Mesendoderm (in vitro differentiated cells): ENCODE measurements at regions not wholly inside any gene's neighbourhood (a gene's known extent, or its start where the extent isn't known, plus 50 kb on each side); places are given as distances from the start of the nearest gene placed in this dataset.

Experiments used
- DNase-seq: peaks from one replicate; pipeline ENCODE4 v3.0.0; 2013
- H2AK5ac ChIP-seq: 2 replicates; pipeline ENCODE4 v1.6.1; 2013; ENCODE audit warnings: low read length, inconsistent platforms
- H2BK120ac ChIP-seq: 2 replicates; pipeline ENCODE4 v1.6.1; 2013; ENCODE audit warnings: low read depth, mild to moderate bottlenecking, low read length, moderate library complexity, mixed read lengths
- H2BK15ac ChIP-seq: replicated peaks from 2 replicates; pipeline ENCODE4 v1.6.1; 2013; ENCODE audit warnings: low read depth, mild to moderate bottlenecking, moderate library complexity
- H2BK5ac ChIP-seq: 2 replicates; pipeline ENCODE4 v1.6.1; 2013; ENCODE audit warnings: low read length, inconsistent platforms
- H3K18ac ChIP-seq: 2 replicates; pipeline ENCODE4 v1.6.1; 2013; ENCODE audit warnings: mild to moderate bottlenecking, low read length, mixed read lengths
- H3K23ac ChIP-seq: one replicate; pipeline ENCODE4 v1.6.1; 2013; ENCODE audit warnings: low read length
- H3K27ac ChIP-seq: 2 replicates; pipeline ENCODE4 v1.5.1; 2013; ENCODE audit warnings: low read depth, mild to moderate bottlenecking, inconsistent platforms, low read length, moderate library complexity
- H3K27me3 ChIP-seq: 2 replicates; pipeline ENCODE4 v1.6.1; 2013; ENCODE audit warnings: low read length, control low read depth, mild to moderate bottlenecking, inconsistent platforms; ENCODE audit not compliant: insufficient read depth, poor library complexity
- H3K36me3 ChIP-seq: 2 replicates; pipeline ENCODE4 v1.6.1; 2013; ENCODE audit warnings: low read length, inconsistent platforms; ENCODE audit not compliant: control insufficient read depth, insufficient read depth
- H3K4ac ChIP-seq: one replicate; pipeline ENCODE4 v1.6.1; 2013; ENCODE audit warnings: low read depth, mild to moderate bottlenecking, low read length, moderate library complexity
- H3K4me1 ChIP-seq: 2 replicates; pipeline ENCODE4 v1.6.1; 2013; ENCODE audit warnings: low read depth, low read length, inconsistent platforms; ENCODE audit not compliant: control insufficient read depth
- H3K4me2 ChIP-seq: 2 replicates; pipeline ENCODE4 v1.6.1; 2013; ENCODE audit warnings: low read length
- H3K4me3 ChIP-seq: 2 replicates; pipeline ENCODE4 v1.5.1; 2013; ENCODE audit warnings: mild to moderate bottlenecking, low read length
- H3K56ac ChIP-seq: one replicate; pipeline ENCODE4 v1.6.1; 2013; ENCODE audit warnings: low read length
- H3K79me1 ChIP-seq: 2 replicates; pipeline ENCODE4 v1.6.1; 2013; ENCODE audit warnings: low read length, inconsistent platforms
- H3K79me2 ChIP-seq: 2 replicates; pipeline ENCODE4 v1.6.1; 2013; ENCODE audit warnings: mild to moderate bottlenecking, low read length; ENCODE audit not compliant: control insufficient read depth, insufficient read depth
- H3K9ac ChIP-seq: 2 replicates; pipeline ENCODE4 v1.6.1; 2013; ENCODE audit warnings: low read length, inconsistent platforms
- H4K5ac ChIP-seq: one replicate; pipeline ENCODE4 v1.6.1; 2013; ENCODE audit warnings: low read length
- H4K8ac ChIP-seq: one replicate; pipeline ENCODE4 v1.6.1; 2013; ENCODE audit warnings: low read depth, mild to moderate bottlenecking, control low read depth, low read length, moderate library complexity
- WGBS: extraction: QIAGEN DNeasy Blood & Tissue Kit; methylation state at CpG from one replicate; pipeline ENCODE4 v1.1.7; 2013; ENCODE audit warnings: low lambda C conversion rate, missing lambda C conversion rate; ENCODE audit not compliant: insufficient coverage; ENCODE audit errors: extremely low coverage; 5-methylcytosine and 5-hydroxymethylcytosine counted together

DNA sequence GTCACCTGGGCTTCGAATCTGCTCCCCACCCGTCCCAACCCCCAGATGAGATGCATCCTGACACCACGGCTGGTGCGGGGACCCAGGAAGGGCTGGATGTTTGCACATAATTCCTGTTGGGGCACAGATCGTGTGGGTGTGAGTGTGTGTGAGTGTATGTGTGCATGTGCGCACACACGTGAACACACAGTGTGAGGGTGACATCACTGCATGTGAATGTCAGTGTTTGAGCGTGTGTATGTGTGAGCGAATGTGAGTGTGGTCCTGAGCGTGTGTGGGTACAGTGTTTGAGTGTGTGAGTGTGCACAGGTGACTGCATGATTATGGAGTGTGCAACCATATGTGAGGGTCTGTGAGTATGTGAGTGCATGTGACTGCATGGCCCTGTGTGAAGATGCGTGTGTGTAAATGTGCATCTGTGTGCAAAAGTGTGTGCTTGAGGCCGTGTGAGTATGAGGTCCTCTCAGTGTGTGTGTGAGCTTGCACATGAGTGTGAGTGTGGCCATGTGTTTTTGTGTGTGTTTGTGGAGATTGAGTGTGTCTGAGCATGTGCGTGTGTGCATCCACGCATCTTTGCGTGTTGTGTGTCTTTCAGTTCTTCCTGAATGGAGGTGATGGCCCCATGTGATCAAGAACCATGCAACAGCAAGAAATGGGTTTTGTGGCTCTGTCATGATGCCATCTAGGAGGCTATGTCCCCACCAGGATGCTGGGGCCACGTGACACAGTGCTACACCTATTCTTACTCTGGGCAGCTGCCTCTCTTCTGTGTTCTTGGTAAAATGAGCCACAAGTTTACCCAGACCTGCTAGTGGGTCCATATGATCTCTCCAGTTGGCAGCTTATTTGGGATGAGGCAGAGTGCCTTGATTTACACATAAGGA is 70.5 kb upstream of the GCSH start:
- no peak overlapping the region for H4K5ac ChIP-seq
- H2BK5ac ChIP-seq, result no peak overlapping the region
- H2AK5ac ChIP-seq, result no peak overlapping the region
- WGBS, result no CpG with 5 or more reads among the region's 16 CpGs
- no peak overlapping the region for H3K56ac ChIP-seq
- H3K27ac ChIP-seq, result no peak overlapping the region
- no peaks in the 10 kb centered on the region for H3K27me3 ChIP-seq
- DNase-seq, result no peak
- no peak overlapping the region for H3K18ac ChIP-seq
- no peak overlapping the region for H3K4ac ChIP-seq
- no peaks in the 10 kb centered on the region for H3K4me1 ChIP-seq
- H3K4me2 ChIP-seq, result no peak overlapping the region
- no peaks in the 10 kb centered on the region for H3K79me2 ChIP-seq
- H2BK120ac ChIP-seq, result no peak overlapping the region
- no peak overlapping the region for H3K9ac ChIP-seq
- H4K8ac ChIP-seq, result no peak overlapping the region
- H3K4me3 ChIP-seq, result no peak overlapping the region
- no peaks in the 10 kb centered on the region for H3K79me1 ChIP-seq
- no peaks in the 10 kb centered on the region for H3K36me3 ChIP-seq
- no peak overlapping the region for H3K23ac ChIP-seq
- H2BK15ac ChIP-seq, result no peak overlapping the region

DNA sequence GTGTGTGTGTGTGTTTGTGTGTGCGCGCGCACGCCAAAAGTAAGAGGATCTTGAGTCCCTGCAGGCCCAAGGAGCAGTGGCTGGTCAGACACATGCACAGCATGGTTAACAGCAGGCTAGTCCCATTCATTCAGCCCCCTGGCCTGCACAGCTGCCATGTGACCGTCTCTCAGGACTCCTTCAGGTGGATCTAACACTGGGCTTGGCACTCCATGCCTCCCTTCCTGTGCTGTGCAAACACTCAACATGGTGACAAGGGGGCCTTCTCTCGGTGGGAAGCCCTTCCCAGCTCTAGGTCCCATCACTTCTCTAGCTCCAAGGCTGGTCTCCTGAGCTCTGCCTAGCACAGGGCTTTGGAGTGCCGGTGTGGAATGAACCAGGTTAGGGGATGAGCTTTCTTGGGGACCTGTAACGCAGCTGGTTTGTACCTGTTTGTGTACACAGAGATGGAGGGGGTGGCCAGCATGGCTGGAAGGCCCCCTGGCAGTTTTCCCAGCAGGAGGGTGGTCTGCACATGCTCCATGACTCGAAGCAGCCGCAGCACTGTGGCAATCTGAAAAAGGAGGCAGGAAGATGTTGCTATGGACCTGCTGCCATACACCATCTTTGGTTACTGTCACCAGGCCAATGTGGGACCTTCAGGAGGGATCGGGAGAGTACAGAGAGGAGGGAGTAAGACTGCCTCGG is 69.4 kb upstream of the GCSH start:
- no peak for DNase-seq
- H3K79me1 ChIP-seq, result no peaks in the 10 kb centered on the region
- H3K18ac ChIP-seq, result no peak overlapping the region
- WGBS, result no CpG with 5 or more reads among the region's 12 CpGs
- no peak overlapping the region for H2BK5ac ChIP-seq
- H2AK5ac ChIP-seq, result no peak overlapping the region
- no peak overlapping the region for H2BK15ac ChIP-seq
- H3K56ac ChIP-seq, result no peak overlapping the region
- no peak overlapping the region for H3K23ac ChIP-seq
- H3K27ac ChIP-seq, result no peak overlapping the region
- H3K4me2 ChIP-seq, result no peak overlapping the region
- H3K9ac ChIP-seq, result no peak overlapping the region
- H2BK120ac ChIP-seq, result no peak overlapping the region
- no peaks in the 10 kb centered on the region for H3K27me3 ChIP-seq
- no peak overlapping the region for H3K4me3 ChIP-seq
- no peaks in the 10 kb centered on the region for H3K79me2 ChIP-seq
- no peaks in the 10 kb centered on the region for H3K36me3 ChIP-seq
- H3K4me1 ChIP-seq, result no peaks in the 10 kb centered on the region
- H3K4ac ChIP-seq, result no peak overlapping the region
- H4K8ac ChIP-seq, result no peak overlapping the region
- no peak overlapping the region for H4K5ac ChIP-seq

DNA sequence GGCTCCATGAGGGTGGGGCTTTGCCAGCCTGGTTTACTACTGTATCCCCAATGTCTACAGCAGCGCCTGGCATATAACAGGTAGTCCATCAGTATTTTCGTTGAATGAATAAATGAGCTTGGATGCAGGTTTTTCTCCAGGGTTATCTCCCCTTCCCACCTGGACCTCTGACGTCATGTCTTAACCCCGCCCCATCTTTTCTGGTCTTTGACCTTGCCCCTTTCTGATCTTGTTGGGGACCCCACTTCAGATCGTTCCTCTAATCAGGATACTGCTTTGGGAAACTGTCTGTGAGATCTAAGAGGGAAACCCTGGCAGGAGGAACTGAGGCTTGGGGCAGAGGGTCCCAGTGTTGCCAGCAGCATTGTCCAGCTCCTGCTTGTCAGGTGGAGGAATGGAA is 68.8 kb upstream of the GCSH start:
- H3K23ac ChIP-seq, result no peak overlapping the region
- H3K9ac ChIP-seq, result no peak overlapping the region
- H2BK120ac ChIP-seq, result no peak overlapping the region
- no peak overlapping the region for H3K56ac ChIP-seq
- no peak overlapping the region for H3K4me3 ChIP-seq
- no peak overlapping the region for H4K8ac ChIP-seq
- H3K4ac ChIP-seq, result no peak overlapping the region
- no peak overlapping the region for H2BK5ac ChIP-seq
- no peaks in the 10 kb centered on the region for H3K27me3 ChIP-seq
- no peak overlapping the region for H3K27ac ChIP-seq
- H3K4me2 ChIP-seq, result no peak overlapping the region
- no peaks in the 10 kb centered on the region for H3K79me1 ChIP-seq
- no peak overlapping the region for H2AK5ac ChIP-seq
- no peaks in the 10 kb centered on the region for H3K36me3 ChIP-seq
- H3K18ac ChIP-seq, result no peak overlapping the region
- no CpG with 5 or more reads among the region's 5 CpGs for WGBS
- DNase-seq, result no peak
- H3K4me1 ChIP-seq, result no peaks in the 10 kb centered on the region
- no peaks in the 10 kb centered on the region for H3K79me2 ChIP-seq
- H4K5ac ChIP-seq, result no peak overlapping the region
- no peak overlapping the region for H2BK15ac ChIP-seq

DNA sequence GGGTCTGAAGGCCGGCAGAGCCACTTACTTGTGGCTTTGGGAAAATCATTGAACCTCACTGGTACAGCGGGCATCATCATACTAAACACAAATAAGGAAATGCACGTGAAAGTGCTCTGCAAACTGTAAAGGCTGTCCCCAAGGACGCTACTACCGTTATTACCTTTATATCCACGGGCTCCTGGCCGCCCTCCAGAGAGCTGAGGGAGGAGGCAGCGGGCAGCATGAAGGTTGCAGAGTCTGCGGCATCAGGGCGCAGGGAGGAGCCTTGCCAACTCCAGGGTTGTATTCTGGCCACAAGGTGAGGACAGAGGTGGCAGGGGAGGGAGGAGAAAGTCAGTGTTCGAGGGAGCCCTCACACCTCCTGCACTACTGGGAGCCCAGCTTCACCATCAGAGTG is 68.3 kb upstream of the GCSH start:
- Histone ChIP-seq H3K79me1 (no peaks in the 10 kb centered on the region), H3K56ac (no peak overlapping the region), H3K36me3 (no peaks in the 10 kb centered on the region), H2BK5ac (no peak overlapping the region), H3K27me3 (no peaks in the 10 kb centered on the region), H2AK5ac (no peak overlapping the region), H3K79me2 (no peaks in the 10 kb centered on the region), H3K27ac (no peak overlapping the region), H3K4me1 (no peaks in the 10 kb centered on the region), H2BK15ac (no peak overlapping the region), H4K5ac (no peak overlapping the region), H3K18ac (no peak overlapping the region), H4K8ac (no peak overlapping the region), H3K4me2 (no peak overlapping the region), H3K4me3 (no peak overlapping the region), H2BK120ac (no peak overlapping the region), H3K23ac (no peak overlapping the region), H3K9ac (no peak overlapping the region), H3K4ac (no peak overlapping the region)
- WGBS, result no CpG with 5 or more reads among the region's 11 CpGs
- DNase-seq, result no peak

DNA sequence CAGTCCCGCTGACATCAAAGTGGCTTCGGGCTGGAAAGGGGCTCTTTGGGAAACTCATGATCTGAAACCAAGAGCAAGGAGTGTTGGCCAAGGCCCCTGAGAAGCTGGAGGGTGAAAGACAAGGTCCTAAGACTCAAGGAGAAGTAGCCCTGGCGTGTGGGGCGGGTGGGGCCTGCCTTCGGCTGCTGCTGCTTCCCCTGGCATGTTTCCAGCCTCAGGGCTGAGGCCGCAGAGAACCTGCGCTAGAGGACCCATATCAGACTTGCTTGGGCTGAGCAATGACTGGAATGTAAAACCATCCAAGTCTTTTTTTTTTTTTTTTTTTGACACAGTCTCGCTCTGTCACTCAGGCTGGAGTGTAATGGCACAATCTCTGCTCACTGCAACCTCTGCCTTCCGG is 67.5 kb upstream of the GCSH start:
- WGBS, result no CpG with 5 or more reads among the region's 9 CpGs
- H2BK5ac ChIP-seq, result no peak overlapping the region
- no peak overlapping the region for H3K4ac ChIP-seq
- H3K18ac ChIP-seq, result no peak overlapping the region
- H4K8ac ChIP-seq, result no peak overlapping the region
- H3K27me3 ChIP-seq, result no peaks in the 10 kb centered on the region
- no peaks in the 10 kb centered on the region for H3K79me1 ChIP-seq
- H3K4me3 ChIP-seq, result no peak overlapping the region
- H3K56ac ChIP-seq, result no peak overlapping the region
- H3K27ac ChIP-seq, result no peak overlapping the region
- no peak overlapping the region for H2BK15ac ChIP-seq
- no peak for DNase-seq
- H3K9ac ChIP-seq, result no peak overlapping the region
- no peak overlapping the region for H2AK5ac ChIP-seq
- no peak overlapping the region for H3K23ac ChIP-seq
- H3K4me1 ChIP-seq, result no peaks in the 10 kb centered on the region
- no peak overlapping the region for H2BK120ac ChIP-seq
- H3K79me2 ChIP-seq, result no peaks in the 10 kb centered on the region
- no peak overlapping the region for H3K4me2 ChIP-seq
- H4K5ac ChIP-seq, result no peak overlapping the region
- no peaks in the 10 kb centered on the region for H3K36me3 ChIP-seq
